HG03342 (cell line): ENCODE measurements at regions not wholly inside any gene's neighbourhood (a gene's known extent, or its start where the extent isn't known, plus 50 kb on each side); places are given as distances from the start of the nearest gene placed in this dataset.
"Not testable (repeated sequence)": the region's sequence is repeated elsewhere in the genome, so short reads cannot be mapped to it uniquely, and the experiment has no call there.

Experiments used
- ATAC-seq: cut with Tn5 transposase; IDR thresholded peaks from one replicate; pipeline ENCODE4 v1.9.1; 2021; ENCODE audit warnings: mild to moderate bottlenecking, moderate library complexity; ENCODE audit not compliant: unreplicated experiment

DNA sequence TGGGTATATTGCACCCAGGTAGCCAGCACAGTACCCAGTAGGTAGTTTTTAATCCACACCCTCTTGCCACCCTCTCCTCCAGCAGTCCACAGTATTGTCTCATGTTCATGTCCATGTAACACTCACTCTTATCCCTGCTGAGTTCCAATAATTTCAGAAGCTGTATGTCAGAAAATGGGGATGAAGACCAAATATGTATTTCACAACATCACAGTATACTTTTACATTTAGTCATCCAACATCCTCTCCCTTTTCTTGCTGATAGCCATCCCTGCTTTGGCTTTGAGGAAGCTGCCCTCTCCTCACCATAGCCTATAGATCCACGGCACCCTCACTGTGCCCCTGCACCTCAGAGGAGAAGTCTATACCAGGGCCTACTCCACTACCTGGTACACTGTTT is 126.0 kb upstream of the LDB2 start:
- ATAC-seq = no peak

GRCh38 chr4:17020901-17021300 is 122.5 kb upstream of the LDB2 start:
- ATAC-seq = no peak

GRCh38 chr4:17020451-17020850 is 122.0 kb upstream of the LDB2 start:
- ATAC-seq = no peak

GRCh38 chr4:17018621-17019020 is 120.2 kb upstream of the LDB2 start:
- ATAC-seq = not testable (repeated sequence)

- no peak for ATAC-seq
Measured at GRCh38 chr4:17018013-17018412, 119.6 kb upstream of the LDB2 start.

GRCh38 chr4:17013382-17014006 is 115.0 kb upstream of the LDB2 start:
- ATAC-seq = no peak

GRCh38 chr4:17012451-17012850 is 114.0 kb upstream of the LDB2 start:
- ATAC-seq = no peak

GRCh38 chr4:17010426-17011087 is 112.1 kb upstream of the LDB2 start:
- no peak for ATAC-seq

- no peak for ATAC-seq
Measured at GRCh38 chr4:17009871-17010367, 111.5 kb upstream of the LDB2 start.

DNA sequence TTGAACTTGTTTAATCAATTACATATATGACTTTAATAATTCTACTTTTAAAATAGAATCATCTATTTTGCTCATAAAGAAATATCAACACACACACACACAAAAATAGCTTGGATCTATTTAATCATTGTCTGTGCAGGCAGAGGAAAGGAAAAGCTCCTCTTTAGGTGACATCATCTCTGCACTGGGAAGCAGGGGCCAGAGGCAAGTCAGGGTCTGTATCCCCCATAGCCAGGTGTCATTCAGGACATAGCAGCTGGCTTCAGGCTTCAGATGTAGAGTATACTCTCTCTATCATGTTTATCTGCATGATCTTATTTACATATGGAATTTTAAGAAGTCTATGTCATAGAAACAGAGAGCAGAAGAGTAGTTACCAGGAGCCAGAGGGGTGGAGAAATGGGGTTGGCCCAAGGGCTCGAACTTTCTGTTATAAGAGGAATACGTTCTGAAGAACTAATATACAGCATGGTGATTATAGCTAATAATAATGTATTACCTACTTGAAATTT is 110.4 kb upstream of the LDB2 start:
- ATAC-seq = no peak

DNA sequence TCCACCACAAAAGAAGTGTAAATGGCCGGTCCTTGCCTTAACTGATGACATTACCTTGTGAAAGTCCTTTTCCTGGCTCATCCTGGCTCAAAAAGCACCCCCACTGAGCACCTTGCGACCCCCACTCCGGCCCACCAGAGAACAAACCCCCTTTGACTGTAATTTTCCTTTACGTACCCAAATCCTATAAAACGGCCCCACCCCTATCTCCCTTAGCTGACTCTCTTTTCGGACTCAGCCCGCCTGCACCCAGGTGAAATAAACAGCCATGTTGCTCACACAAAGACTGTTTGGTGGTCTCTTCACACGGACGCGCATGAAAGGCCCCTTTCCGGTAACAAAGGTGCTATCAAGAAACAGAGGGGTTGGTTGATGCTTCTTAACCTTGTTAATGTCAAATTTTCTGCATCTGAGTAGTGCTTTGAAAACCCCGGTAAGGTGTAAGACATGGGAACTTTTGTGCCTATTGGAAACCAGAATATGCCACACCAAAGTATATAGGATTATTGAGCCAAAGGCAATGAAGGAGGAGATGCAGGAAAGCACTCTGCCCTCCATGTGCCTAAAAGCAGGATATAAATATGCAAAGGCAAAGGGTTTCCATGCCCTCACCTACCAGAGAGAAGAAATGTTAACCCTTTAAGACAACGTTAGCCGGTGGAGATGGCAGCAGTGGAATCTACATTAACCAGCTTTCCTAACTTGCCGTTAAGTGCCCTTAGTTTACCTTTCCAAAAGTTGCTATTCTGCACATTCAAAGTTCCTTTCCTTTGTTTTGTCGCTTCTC is 105.4 kb upstream of the LDB2 start:
- ATAC-seq = not testable (repeated sequence)

DNA sequence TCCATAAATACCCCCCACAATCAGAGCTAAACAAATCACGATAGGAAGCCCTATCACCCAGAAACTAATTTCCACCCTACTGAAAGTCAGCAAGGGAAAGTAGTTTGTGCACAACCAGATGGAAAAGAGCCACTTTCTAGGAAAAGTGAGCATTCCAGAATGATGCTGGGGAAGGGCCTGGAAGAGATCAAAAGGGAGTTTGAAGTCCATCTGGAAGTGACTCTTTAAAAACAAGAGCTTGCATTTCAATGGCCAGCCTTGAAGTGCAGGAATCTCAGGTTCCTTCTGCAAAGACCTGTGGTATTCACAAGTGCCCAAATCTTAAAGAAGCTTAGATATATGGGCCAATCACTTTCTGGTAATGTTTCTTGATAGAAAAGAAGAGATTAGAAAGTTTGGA is 97.0 kb upstream of the LDB2 start:
- ATAC-seq = no peak

GRCh38 chr4:16993956-16994840 is 95.8 kb upstream of the LDB2 start:
- no peak for ATAC-seq

DNA sequence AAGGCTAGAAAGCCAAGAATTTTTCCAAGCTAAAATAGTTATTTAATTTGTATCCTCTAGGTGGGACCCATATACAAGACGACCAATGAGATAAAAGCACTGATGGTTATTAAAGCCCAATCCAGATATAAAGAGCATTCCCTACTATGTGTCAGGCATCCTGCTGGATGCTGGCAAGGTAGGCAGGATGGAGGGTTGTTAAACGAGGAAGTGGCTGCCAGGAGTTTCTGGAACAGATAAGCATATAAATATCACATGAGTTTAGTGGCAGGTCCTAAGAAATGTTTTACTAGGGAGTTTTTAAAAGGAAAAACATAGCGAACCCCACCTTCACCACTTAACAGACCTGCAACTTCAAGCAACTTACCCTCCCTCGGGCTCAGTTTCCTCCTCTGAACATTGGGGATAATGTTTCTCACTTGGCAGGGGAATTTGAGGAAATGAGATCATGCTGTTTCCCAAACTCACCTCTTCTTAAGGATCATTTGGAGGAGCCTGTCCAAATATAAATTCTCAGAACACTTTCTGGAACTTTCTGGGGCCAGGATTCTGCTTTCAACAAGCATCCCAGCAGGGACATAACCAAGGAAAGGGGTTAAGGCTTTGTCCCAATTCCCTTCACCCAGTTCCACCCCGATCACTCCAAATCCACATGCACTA is 94.3 kb upstream of the LDB2 start:
- ATAC-seq = no peak

DNA sequence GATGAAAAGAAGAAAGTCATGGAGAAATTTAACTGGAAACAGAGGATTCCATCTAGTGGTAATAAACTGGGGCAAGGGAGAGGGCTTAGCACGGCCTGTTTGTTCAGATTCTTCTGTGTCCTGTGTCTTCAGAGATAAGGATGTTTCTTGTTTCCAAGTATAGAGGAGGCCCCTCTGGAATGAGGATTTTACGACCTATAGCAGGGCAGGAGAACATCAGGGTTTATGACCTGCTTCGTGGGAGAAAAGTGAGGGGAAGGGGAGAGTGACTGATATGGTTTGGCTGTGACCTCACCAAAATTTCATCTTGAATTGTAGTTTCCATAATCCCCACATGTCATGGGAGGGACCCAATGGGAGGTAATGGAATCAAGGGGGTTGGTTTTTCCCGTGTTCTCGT is 93.0 kb upstream of the LDB2 start:
- ATAC-seq = no peak

- ATAC-seq = no peak
Measured at GRCh38 chr4:16989371-16989770, 90.9 kb upstream of the LDB2 start.

- no peak for ATAC-seq
Measured at GRCh38 chr4:16988814-16989213, 90.4 kb upstream of the LDB2 start.

- ATAC-seq = no peak
Measured at GRCh38 chr4:16977081-16977480, 78.6 kb upstream of the LDB2 start.

DNA sequence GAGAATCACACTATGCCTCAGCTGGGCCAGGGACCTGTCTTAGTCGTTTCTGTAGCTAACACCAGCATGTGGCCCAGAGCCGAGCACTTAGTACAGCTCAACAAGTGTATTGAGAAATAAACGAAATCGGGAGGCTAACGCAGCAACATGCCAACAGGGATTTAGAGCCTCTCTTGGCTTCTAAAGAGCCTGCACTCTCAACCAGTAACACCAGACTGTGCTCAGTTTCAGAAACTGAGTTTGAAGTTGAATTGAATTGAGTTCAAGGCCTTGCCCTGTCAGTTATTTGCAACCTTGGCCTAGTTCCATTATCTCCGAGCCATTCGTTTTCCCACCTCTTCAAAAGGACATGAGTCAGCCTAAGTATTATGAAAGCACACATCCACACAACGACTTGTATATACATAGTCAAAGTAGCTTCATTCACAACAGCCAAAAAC is 71.3 kb upstream of the LDB2 start:
- ATAC-seq = no peak

DNA sequence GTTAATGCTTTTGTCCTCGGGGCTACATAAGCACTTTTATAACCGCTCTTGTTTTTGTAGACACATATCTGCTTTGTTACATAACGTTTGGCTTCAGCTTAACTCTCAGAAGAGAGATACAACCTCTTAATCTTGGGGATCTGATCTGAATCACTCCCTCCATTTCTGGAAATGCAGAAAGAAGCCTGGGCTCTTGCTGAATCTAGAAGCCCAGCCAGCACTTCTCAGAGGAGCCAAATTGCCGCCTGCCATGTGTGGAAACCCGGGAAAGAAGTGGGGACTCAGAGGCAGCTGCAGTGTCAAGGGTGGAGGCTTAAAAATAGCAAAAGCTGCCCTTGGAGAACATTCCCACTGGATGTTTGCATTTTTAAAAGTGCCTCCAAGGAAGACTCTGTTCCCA is 69.3 kb upstream of the LDB2 start:
- no peak for ATAC-seq
